ENCODE measurements at regions not wholly inside any gene's neighbourhood (a gene's known extent, or its start where the extent isn't known, plus 50 kb on each side); places are given as distances from the start of the nearest gene placed in this dataset.
A peak's percentile ranks its signal among the peaks of the same experiment; 100 is the strongest.

- DNase-seq, result no peak
Measured at GRCh38 chr2:150571121-150571520, 83.7 kb upstream of the RND3 start.

DNA sequence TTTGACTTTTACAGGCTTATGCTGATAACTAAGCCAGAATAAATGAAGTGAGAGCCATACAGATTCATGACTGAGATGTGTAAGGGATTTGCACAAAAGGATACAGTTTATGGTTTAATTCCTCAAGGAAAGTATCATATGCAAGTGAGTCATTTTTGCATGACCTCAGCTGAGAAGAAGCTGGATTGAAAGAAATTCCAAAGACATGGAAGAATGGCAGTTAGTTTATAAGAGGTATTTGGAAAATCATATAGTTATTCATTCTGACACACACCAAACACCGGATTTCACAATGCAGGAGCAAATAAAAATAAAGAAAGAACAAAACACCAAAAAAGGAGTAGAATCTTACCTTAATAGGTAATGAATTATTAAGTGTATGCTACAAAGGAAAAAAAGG is 83.2 kb upstream of the RND3 start:
- no peak for DNase-seq

DNA sequence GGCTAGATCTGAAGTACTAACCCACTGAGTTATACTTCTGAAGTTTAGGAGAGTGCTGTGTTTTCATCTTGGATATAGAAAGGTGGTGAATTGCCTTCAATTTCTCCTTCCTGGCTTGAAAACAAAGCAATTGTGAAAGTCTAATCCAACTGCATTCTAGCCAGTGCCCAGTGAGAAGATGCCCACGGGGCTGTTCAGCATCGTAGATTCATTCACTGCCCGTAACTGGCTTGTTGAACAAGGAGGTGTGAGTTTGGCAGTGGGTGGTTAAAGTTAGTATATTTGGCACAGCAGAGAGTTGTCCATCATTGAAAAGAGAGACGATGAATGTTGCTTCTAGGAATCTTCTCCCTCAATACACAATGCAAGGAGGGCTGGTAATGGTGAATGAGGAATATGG is 82.3 kb upstream of the RND3 start:
- DNase-seq, result no peak

- no peak for DNase-seq
Measured at GRCh38 chr2:150567771-150568301, 80.4 kb upstream of the RND3 start.

DNA sequence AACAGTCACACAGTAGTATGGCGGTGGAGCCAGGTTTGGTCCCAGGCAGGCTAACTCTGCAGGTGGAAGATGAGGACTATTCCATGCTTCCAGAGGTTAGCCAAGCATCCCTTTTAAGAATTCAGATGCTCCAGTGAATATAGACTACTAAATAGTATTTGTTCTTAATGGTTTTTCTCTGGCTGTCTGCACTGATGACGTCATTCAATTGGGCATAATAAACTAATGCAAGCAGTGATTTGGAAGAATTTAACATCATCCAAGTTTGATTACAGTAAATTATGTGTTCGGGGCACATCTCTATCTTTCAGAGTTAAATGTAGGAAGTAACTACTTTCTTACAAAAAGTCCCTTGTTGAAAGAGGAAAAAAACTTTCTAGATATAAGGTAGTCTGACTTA is 78.8 kb upstream of the RND3 start:
- DNase-seq, result no peak

DNA sequence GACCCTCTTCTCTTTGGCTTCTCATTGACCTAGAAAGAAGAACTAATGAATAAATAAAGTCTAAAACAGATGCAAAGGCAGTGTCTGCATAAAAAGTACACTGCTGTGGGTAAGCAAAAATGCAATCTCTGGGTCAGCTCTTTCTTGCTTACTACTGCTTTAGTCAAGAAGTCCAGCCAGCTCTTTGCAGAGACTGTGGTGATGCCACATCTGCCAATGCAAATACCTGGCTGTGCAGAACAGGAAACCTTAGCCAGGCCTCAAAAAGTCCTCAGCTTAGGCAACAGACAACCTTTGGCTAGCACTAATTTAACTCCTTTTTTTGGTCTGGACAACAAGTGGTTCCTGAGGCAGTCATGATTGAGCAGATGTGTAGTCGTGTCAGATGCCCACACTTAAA is 73.6 kb upstream of the RND3 start:
- DNase-seq, result no peak

DNA sequence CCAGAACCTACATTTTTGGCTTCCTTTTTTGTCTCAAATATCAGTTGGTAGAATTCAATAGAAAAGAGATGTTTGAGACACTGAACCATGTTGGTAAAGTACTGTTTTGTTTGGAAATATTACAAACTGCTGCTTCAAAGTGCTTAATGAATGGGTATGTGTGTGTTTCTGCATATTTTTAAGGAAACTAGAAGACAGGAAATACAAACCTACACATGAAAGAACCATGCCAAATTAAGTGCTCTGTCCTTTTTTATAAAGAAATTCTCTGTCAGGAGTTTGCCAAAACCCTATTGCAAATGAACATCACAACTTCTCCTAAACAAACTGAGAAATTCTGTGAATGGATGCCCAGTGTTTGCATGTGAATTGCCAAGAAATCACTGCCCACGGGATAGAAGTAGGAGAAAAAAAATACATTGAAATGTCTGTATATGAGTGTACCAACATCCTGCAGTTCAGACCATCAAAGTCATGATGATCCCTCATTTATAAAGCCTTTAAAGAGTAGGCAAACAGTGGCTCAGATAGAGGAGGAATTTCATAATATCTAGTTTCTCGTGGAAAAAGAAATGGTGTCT is 69.6 kb upstream of the RND3 start:
- no peak for DNase-seq

DNA sequence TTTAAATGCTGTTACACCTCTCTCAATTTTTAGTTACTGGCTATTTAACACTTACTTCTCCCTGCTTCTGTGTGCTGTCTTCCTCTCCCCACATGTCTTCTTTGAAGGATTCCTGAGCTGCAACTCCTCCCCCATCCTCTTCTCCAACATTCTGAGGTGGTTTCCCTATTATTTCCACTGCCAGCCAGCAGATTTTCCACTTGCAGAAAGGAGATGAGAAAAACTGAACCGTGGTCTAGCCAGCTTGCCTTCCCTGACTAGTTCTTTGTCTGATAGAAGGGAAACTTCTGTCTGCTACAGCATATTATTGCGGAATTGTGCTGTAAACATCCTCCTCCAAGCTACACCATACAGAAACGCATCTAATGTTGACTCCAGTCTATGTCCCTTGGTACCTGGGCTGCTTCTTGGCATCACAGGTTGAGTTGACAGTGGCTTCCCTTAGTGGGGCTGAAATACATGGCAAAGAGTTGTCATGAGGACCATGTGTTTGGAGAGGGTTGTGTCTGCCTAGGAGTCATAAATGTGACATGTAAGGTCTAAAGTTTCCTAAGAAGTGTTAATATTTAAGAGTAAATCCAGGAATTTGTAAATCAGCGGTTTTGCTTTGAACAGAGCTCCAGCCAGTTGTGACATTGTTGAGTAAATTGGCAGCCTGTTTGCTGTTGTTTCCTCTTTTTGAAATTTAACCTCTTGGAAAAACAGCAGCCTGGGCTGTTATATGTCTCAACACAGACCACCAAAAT is 68.3 kb upstream of the RND3 start:
- DNase-seq, result no peak

- DNase-seq, result no peak
Measured at GRCh38 chr2:150554046-150554445, 66.6 kb upstream of the RND3 start.

DNA sequence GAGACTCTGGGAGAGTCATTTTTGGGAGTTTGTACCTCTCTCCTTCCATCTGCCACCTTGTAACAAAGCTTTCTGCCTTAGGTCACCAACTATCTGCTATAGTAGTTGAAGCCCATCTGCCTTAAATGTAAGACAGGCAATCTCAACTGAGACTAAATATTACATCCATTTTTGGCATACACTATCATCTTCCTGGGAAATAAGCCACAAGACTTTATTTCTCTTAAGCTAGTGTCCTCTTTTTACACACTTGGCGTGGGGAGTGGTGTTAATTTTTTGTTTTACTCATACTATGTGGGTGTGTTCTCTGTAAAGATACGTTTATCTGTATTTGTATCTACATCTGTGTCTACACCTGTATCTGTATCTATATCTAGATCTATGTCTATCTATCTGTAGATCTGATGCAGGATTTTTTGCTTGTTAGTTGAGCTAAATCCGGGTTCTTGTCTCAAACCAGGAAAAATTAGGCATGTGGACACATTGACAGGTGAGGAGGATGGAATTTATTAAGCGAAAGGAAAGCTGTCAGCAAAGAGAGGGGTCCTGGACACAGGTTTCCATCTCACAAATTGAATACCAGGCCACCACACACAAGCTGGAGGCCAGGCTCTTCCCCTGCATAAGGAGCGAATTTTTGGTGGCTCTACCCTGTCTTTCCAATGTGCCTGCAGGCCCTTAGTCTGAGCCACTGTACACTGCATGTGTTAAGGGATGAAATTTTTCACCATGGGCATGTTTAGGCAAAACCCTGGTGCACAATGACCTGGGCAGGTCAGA is 64.8 kb upstream of the RND3 start:
- DNase-seq, result no peak

DNA sequence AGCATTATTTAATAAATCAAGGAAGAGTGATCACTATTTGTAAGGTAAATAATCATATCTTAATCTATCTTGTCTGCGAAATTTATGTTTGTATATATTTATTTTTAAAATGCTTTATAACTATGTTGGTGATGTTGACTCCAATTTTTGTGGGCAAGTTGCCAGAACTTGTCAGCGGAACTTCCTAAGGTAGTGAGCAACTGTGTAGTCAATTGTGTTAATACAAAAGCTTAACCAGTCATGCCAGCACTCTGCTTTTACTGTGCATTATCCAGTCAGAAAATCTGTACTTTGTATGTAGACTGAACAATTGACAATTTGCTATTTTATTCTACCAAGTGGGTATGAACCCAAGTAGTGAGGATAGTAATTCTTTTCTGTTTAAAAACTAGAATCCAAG is 61.9 kb upstream of the RND3 start:
- peak; percentile 7 for DNase-seq

DNA sequence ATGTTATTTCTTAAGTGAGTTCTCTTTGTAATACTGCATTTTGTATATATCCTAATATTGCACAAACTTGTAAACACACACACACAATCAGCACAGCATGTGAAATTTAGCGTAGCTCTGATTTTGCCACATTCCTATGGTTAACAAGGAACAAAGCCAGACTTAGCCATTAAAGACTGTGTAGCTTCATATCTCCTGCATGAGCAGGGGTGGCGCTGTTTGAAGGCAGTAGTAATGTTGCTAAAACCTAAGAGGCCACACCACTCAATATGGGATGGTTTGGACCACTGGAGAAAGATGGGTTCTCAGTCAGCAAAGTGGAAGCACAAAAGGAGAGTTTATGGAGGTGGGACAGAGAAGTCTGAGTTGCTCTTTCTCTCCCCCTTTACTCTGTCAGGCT is 61.1 kb upstream of the RND3 start:
- DNase-seq, result peak; percentile 45

DNA sequence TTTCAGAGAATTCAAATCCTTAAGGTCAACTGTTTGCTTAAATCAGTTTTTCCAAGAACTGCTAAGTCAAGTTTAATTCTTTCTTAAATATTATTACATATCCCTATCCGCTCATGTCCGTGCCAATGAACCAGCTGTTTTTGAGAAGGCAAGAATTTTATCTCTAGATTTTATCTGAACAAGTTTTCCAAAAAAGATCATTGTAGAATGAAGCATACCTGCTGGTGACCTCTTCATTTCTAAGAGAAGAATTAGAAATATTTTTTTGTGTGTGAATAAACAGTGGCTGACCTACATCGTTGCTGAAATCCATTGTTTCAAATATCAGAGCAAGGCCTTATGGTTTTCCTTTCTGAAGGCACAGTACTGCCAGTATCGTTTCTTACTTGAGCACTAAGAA is 58.4 kb upstream of the RND3 start:
- no peak for DNase-seq

DNA sequence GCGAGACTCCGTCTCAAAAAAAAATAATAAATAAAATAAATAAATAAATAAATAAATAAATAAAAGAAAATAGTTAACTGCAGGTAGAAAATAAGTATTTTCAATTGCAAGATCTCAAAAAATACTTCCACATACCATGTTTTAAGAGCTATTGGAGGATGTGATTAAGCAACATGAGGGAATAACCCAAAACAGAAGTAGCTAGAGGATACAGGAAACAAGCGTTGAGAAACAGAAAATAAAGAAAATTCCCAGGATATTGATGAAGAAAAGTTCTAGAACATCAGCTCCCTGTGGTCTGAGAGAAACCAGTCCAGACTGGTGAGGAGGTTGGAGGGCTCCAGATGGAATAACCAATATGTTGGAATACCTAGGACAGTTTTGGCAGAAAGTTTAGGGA is 57.3 kb upstream of the RND3 start:
- DNase-seq, result no peak

DNA sequence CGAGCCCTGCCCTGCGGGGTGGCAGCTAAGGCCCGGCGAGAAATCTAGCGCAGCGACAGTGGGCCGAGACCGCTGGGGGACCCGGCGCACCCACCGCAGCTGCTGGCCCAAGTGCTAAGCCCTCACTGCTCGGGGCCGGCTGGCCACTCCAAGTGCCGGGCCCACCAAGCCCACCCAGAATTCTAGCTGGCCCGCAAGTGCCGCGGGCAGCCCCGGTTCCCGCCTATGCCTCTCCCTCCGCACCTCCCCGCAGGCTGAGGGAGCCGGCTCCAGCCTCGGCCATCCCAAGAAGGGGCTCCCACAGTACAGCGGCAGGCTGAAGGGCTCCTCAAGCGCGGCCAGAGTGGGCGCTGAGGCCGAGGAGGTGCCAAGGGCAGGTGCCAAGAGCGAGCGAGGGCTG is 55.2 kb upstream of the RND3 start:
- no peak for DNase-seq

- no peak for DNase-seq
Measured at GRCh38 chr2:150542172-150542571, 54.7 kb upstream of the RND3 start.

DNA sequence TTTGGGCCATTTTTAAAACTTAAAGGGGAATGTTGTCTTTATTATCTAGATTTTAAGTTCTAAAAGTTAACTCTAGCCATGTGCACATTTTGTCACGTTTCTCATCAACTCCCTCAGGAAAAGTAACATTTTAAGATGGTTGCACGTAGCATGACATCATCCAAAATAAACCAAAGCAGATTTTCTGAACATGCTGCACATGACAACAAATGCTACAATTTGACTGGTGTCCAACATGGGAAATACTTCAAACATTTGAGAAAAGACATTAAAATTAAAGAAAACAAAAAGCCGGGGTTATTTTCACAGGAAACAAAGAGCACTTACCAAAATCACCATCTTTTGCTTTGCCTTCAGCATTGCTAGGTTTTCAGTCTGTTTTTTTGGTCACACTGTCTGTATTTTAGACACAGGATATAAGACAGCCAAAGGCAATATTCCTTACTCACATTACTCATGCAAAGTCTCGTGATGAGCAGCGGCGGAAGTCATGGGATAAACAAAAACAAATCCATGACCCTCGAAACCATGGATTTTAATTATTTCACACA is 51.3 kb upstream of the RND3 start:
- DNase-seq, result no peak
